ENCODE measurements at regions not wholly inside any gene's neighbourhood (a gene's known extent, or its start where the extent isn't known, plus 50 kb on each side); places are given as distances from the start of the nearest gene placed in this dataset.

- TF ChIP-seq CTCF (IDR thresholded peaks at IDR 0.05): no peak
- no peak for TF ChIP-seq POLR2A (IDR thresholded peaks at IDR 0.05)
These were observed 116.7 kb downstream of the KCNF1 start for GRCh38 chr2:11028407-11028916.
